ENCODE measurements at regions not wholly inside any gene's neighbourhood (a gene's known extent, or its start where the extent isn't known, plus 50 kb on each side); places are given as distances from the start of the nearest gene placed in this dataset.
"Not testable (repeated sequence)": the region's sequence is repeated elsewhere in the genome, so short reads cannot be mapped to it uniquely, and the experiment has no call there.

- DNase-seq, result no peak
These were observed 113.0 kb downstream of the SNRPN start for GRCh38 chr15:25067725-25068309.

GRCh38 chr15:25068696-25069095 is 113.9 kb downstream of the SNRPN start:
- DNase-seq, result no peak

- DNase-seq, result no peak
These were observed 115.7 kb downstream of the SNRPN start for GRCh38 chr15:25070353-25070963.

GRCh38 chr15:25072857-25073476 is 118.2 kb downstream of the SNRPN start:
- no peak for DNase-seq

- no peak for DNase-seq
These were observed 132.3 kb downstream of the SNRPN start for GRCh38 chr15:25087137-25087536.

GRCh38 chr15:25088261-25088790 is 133.5 kb downstream of the SNRPN start:
- no peak for DNase-seq

GRCh38 chr15:25089577-25089976 is 134.8 kb downstream of the SNRPN start:
- no peak for DNase-seq

- DNase-seq, result no peak
These were observed 135.4 kb downstream of the SNRPN start for GRCh38 chr15:25090073-25090733.

GRCh38 chr15:25091421-25092158 is 136.8 kb downstream of the SNRPN start:
- DNase-seq, result no peak

- DNase-seq, result no peak
These were observed 137.9 kb downstream of the SNRPN start for GRCh38 chr15:25092661-25093060.

GRCh38 chr15:25093455-25094029 is 138.8 kb downstream of the SNRPN start:
- DNase-seq, result no peak

GRCh38 chr15:25094066-25094465 is 139.3 kb downstream of the SNRPN start:
- no peak for DNase-seq

- no peak for DNase-seq
These were observed 139.7 kb downstream of the SNRPN start for GRCh38 chr15:25094519-25094918.

- no peak for DNase-seq
These were observed 140.4 kb downstream of the SNRPN start for GRCh38 chr15:25095179-25095578.

- DNase-seq, result not testable (repeated sequence)
These were observed 145.2 kb downstream of the SNRPN start for GRCh38 chr15:25099966-25100365.

GRCh38 chr15:25106209-25106608 is 151.4 kb downstream of the SNRPN start:
- DNase-seq, result no peak

GRCh38 chr15:25133804-25134203 is 179.0 kb downstream of the SNRPN start:
- no peak for DNase-seq

GRCh38 chr15:25134546-25134945 is 179.8 kb downstream of the SNRPN start:
- DNase-seq, result peak; percentile 2

- no peak for DNase-seq
These were observed 181.3 kb downstream of the SNRPN start for GRCh38 chr15:25136119-25136518.

GRCh38 chr15:25137013-25137412 is 182.2 kb downstream of the SNRPN start:
- DNase-seq, result no peak

GRCh38 chr15:25169318-25169717 is 214.5 kb downstream of the SNRPN start:
- DNase-seq, result no peak

- no peak for DNase-seq
These were observed 215.4 kb downstream of the SNRPN start for GRCh38 chr15:25170113-25170731.
